CD4-positive, alpha-beta T cell (primary cell): ENCODE measurements at regions not wholly inside any gene's neighbourhood (a gene's known extent, or its start where the extent isn't known, plus 50 kb on each side); places are given as distances from the start of the nearest gene placed in this dataset.

ENCODE experiments used
- ATAC-seq: fragments of 200-7000 bp; cut with Tn5 transposase; one replicate; pipeline ENCODE4 v1.10.0; 2022; ENCODE audit warnings: mild to moderate bottlenecking; ENCODE audit not compliant: poor library complexity
- CTCF ChIA-PET: fragments of 350-600 bp; sonication (Branson Sonifier 250); formaldehyde crosslinking; loops from one replicate; lab custom pipeline; 2021; ENCODE audit warnings: antibody characterized with exemption, inconsistent platforms; lab: Charles Lee
- POLR2A ChIA-PET: fragments of 350-600 bp; sonication (Branson Sonifier 250); formaldehyde crosslinking; loops from one replicate; lab custom pipeline; 2021; ENCODE audit warnings: antibody characterized with exemption, inconsistent platforms; lab: Charles Lee
- DNase-seq, 14 experiments: peaks; one replicate each; pipeline ENCODE4 v3.0.0-alpha.2; 2013 to 2020; ENCODE audit warnings: mixed read lengths in 2 of 14
- H3K27ac ChIP-seq, 2 donors: one replicate each; pipeline versions ENCODE4 v1.5.1 to v1.7.0; 2013; ENCODE audit warnings: low read length in 2 of 2, low read depth in 1 of 2, mild to moderate bottlenecking in 1 of 2
- H3K27me3 ChIP-seq, 2 experiments: 1 replicate in 1 of 2; 2 replicates in 1 of 2; pipeline versions ENCODE4 v1.6.1 to v1.7.0; 2013; ENCODE audit warnings: low read length in 2 of 2, control low read depth in 1 of 2, mild to moderate bottlenecking in 1 of 2, moderate library complexity in 1 of 2; ENCODE audit not compliant: insufficient read depth in 2 of 2, control insufficient read depth in 1 of 2
- H3K36me3 ChIP-seq: one replicate; pipeline ENCODE4 v1.6.1; 2013; ENCODE audit warnings: low read length, control low read depth; ENCODE audit not compliant: insufficient read depth
- H3K4me1 ChIP-seq: one replicate; pipeline ENCODE4 v1.6.1; 2013; ENCODE audit warnings: low read length, control low read depth; ENCODE audit not compliant: insufficient read depth
- H3K4me3 ChIP-seq: one replicate; pipeline ENCODE4 v1.5.1; 2013; ENCODE audit warnings: mild to moderate bottlenecking, low read length, moderate library complexity
- H3K9me3 ChIP-seq, 2 experiments: 1 replicate in 1 of 2; 2 replicates in 1 of 2; pipeline versions ENCODE4 v1.6.1 to v1.7.0; 2013; ENCODE audit warnings: low read length in 2 of 2, mild to moderate bottlenecking in 2 of 2, control low read depth in 1 of 2, moderate library complexity in 1 of 2; ENCODE audit not compliant: control insufficient read depth in 1 of 2, insufficient read depth in 1 of 2
- H3K27ac Mint-ChIP-seq: one replicate; pipeline ENCODE4 v1.8.0; 2020; ENCODE audit warnings: mixed read lengths
- H3K27me3 Mint-ChIP-seq: one replicate; pipeline ENCODE4 v1.8.0; 2021; ENCODE audit warnings: mixed read lengths
- H3K36me3 Mint-ChIP-seq: one replicate; pipeline ENCODE4 v1.8.0; 2021; ENCODE audit warnings: low read depth, mixed read lengths
- H3K4me1 Mint-ChIP-seq: one replicate; pipeline ENCODE4 v1.8.0; 2021; ENCODE audit warnings: low read depth, mixed read lengths
- H3K4me3 Mint-ChIP-seq: one replicate; pipeline ENCODE4 v1.8.0; 2020; ENCODE audit warnings: mild to moderate bottlenecking, mixed read lengths
- H3K9me3 Mint-ChIP-seq: one replicate; pipeline ENCODE4 v1.8.0; 2020; ENCODE audit warnings: mixed read lengths
- CTCF ChIP-seq: fragments of 200-600 bp; IDR thresholded peaks from one replicate; pipeline ENCODE4 v1.8.0; 2022; ENCODE audit warnings: antibody characterized with exemption, mild to moderate bottlenecking
- intact Hi-C, 2 experiments: fragments of 100-400 bp; cut with DNase I in 1 of 2; cut with micrococcal nuclease in 1 of 2; formaldehyde crosslinking; loops; one replicate each; pipeline versions ENCODE4 v1.15.1 to v1.9.0; 2023 to 2025; cut with DNase I, micrococcal nuclease

GRCh38 chr18:40868110-40868858, 1086.8 kb upstream of the PIK3C3 start:
- Histone ChIP-seq H3K9me3 (peaks cover 3 to 5% of the 10 kb centered on the region in 2 experiments), H3K27me3 (no peaks in the 10 kb centered on the region), H3K4me1 (no peaks in the 10 kb centered on the region), H3K36me3 (no peaks in the 10 kb centered on the region), H3K4me3 (no peak overlapping the region), H3K27ac (no peak overlapping the region)
- no peak for TF ChIP-seq CTCF
- ChIA-PET CTCF (no interaction called here), POLR2A (no interaction called here)
- H3K27me3 Mint-ChIP-seq: no peaks in the 10 kb centered on the region
- H3K9me3 Mint-ChIP-seq: peaks cover 4% of the 10 kb centered on the region
- ATAC-seq (no peak), DNase-seq (no peak)
- no peak overlapping the region for H3K27ac Mint-ChIP-seq
- H3K4me1 Mint-ChIP-seq: no peaks in the 10 kb centered on the region
- intact Hi-C loops: no loop called here
- H3K36me3 Mint-ChIP-seq: no peaks in the 10 kb centered on the region
- H3K4me3 Mint-ChIP-seq: no peak overlapping the region

GRCh38 chr18:40867459-40867858, 1087.6 kb upstream of the PIK3C3 start:
- DNase-seq (no peak), ATAC-seq (no peak)
- ChIA-PET POLR2A (no interaction called here), CTCF (no interaction called here)
- Histone ChIP-seq H3K4me3 (no peak overlapping the region), H3K27me3 (no peaks in the 10 kb centered on the region), H3K27ac (no peak overlapping the region), H3K4me1 (no peaks in the 10 kb centered on the region), H3K36me3 (no peaks in the 10 kb centered on the region), H3K9me3 (peaks cover 3 to 5% of the 10 kb centered on the region in 2 experiments)
- Mint-ChIP-seq H3K4me1 (no peaks in the 10 kb centered on the region), H3K27me3 (no peaks in the 10 kb centered on the region), H3K36me3 (no peaks in the 10 kb centered on the region), H3K9me3 (peaks cover 4% of the 10 kb centered on the region), H3K4me3 (no peak overlapping the region), H3K27ac (no peak overlapping the region)
- no peak for TF ChIP-seq CTCF
- intact Hi-C loops: no loop called here

GRCh38 chr18:40866968-40867367, 1088.1 kb upstream of the PIK3C3 start:
- Mint-ChIP-seq H3K27me3 (no peaks in the 10 kb centered on the region), H3K4me3 (no peak overlapping the region), H3K9me3 (peaks cover 4% of the 10 kb centered on the region), H3K27ac (no peak overlapping the region), H3K36me3 (no peaks in the 10 kb centered on the region), H3K4me1 (no peaks in the 10 kb centered on the region)
- Histone ChIP-seq H3K36me3 (no peaks in the 10 kb centered on the region), H3K27ac (no peak overlapping the region), H3K27me3 (no peaks in the 10 kb centered on the region), H3K4me3 (no peak overlapping the region), H3K9me3 (peaks cover 3 to 5% of the 10 kb centered on the region in 2 experiments), H3K4me1 (no peaks in the 10 kb centered on the region)
- ChIA-PET CTCF (no interaction called here), POLR2A (no interaction called here)
- TF ChIP-seq CTCF: no peak
- ATAC-seq: no peak
- intact Hi-C loops: no loop called here
- DNase-seq: no peak
